C4-2B (cell line): ENCODE measurements at regions not wholly inside any gene's neighbourhood (a gene's known extent, or its start where the extent isn't known, plus 50 kb on each side); places are given as distances from the start of the nearest gene placed in this dataset.

Experiments
- CTCF ChIP-seq: fragments of 450-650 bp; conservative IDR thresholded peaks from 2 replicates; pipeline ENCODE4 v1.5.1; 2017; ENCODE audit warnings: mild to moderate bottlenecking
- ZFX ChIP-seq: fragments of 450-650 bp; IDR thresholded peaks from 2 replicates; pipeline ENCODE4 v1.6.1; 2017

GRCh38 chr7:70855373-70855772 is 276.6 kb upstream of the GALNT17 start:
- TF ChIP-seq CTCF (no peak), ZFX (no peak)
